ENCODE measurements at regions not wholly inside any gene's neighbourhood (a gene's known extent, or its start where the extent isn't known, plus 50 kb on each side); places are given as distances from the start of the nearest gene placed in this dataset.
"Not testable (repeated sequence)": the region's sequence is repeated elsewhere in the genome, so short reads cannot be mapped to it uniquely, and the experiment has no call there.

DNA sequence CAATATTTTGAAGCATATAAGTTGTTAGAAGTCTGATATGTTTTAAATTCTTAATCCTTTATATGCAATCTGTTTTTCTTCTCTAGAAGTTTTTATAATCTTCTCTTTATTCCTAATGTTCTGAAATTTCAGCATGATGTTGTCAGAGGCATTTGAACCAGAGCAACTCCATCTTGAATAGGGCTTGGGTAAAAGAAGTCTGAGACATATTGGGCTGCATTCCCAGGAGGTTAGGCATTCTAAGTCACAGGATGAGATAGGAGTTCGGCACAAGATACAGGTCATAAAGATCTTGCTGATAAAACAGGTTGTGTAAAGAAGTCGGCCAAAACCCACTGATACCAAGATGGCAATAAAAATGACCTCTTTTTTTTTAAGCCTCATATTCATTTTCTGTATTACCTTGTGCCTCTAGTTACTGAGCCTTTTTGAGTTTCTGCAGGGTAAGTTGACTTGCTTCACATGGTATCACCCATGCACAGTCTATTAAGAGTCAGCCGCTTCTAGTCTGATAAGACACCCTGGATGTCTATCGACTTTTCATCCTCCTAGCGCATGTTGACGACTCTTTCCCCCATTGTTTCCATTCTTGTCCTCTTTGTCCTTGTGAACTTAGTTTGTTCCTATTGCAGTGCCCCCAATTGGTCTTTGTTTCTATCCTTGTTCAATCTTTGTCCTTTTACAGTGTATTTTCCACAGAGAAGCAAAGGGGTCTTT lies 80.8 kb upstream of the RNU6-1 start:
- DNase-seq: no peak

DNA sequence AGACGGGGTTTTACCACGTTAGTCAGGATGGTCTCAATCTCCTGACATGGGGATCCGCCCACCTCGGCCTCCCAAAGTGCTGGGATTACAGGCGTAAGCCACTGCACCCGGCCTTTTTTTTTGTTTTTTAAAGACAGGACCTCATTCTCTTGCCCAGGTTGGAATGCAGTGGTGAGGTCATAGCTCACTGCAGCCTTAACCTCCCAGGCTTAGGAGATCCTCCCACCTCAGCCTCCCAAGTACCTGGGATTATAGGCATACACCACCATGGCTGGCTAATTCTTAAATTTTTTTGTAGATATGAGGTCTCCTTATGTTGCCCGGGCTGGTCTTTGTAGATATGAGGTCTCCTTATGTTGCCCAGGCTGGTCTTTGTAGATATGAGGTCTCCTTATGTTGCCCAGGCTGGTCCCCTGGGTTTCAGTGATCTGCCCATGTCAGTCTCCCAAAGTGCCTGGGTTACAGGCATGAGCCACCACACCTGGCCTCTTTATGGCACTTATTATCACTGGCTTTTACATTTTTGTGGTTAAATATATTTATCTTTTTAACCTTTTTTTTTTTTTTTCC lies 82.3 kb upstream of the RNU6-1 start:
- DNase-seq: no peak

DNA sequence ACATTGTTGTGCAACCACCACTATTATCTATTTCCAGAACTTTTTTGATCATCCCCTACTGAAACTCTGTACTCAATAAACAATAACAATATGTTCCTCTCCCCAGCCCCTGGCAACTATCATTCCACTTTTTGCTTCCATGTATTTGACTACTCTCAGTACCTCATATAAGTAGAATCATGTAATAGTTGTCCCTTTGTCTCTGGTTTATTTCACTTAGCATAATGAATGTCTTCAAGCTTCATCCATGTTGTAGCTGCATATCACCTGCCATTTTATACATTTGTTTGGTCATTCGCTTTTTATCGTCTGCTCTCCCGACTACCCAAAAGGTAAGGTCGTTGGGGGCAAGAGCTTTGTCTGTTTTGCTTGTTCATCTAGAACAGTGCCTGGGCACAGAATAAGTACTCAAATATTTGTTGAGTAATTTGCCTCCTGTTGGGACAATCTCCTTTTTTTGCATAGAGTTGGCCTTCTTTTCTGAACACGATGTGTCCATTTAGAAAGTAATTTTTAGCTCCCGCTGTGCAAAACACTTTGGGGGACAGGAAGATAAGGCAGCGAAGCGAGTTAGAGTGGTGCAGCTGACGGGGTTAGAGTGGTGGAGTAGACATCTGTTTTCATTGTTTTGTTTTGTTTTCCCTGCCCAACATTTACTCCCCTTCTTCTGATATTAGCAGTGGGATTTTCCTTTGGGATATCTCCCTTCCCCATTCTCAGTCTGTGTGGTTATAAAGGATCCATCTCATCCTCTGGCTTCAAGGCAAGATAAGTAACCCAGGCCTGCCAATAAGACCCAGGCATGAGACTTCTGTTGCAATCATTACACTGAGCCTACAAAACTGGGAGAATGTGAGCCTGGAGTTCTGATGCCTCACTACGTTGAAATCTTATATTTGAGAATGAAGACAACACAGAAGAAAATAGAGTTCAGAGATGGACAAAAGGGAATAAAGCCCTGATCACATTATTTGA lies 83.4 kb upstream of the RNU6-1 start:
- DNase-seq: no peak

DNA sequence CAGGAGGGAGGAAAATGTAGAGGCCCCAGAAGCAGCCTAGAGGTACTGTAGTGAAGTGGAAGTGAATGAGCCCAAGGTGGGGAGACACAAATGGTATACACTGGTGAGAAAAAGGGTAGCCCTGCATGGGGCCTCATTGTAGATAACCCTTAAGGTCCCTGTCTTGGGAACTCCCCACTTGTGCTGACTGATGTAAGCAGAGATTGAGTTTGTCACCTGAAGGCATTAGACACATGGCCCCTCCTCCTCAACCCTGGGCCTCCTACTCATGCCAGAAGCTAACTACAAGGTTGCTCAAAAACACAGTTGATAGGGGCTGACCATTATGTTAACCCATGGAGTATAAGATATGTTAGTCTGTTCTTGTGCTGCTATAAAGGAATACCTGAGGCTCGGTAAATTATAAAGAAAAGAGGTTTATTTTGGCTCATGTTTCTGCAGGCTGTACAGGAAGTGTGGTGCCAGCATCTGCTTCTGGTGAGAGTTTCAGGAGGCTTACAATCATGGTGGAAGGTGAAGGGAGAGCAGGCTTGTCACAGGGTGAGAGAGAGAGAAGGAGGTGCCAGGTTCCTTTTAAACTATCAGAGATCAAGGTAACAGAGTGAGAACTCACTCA lies 84.6 kb upstream of the RNU6-1 start:
- DNase-seq: no peak

DNA sequence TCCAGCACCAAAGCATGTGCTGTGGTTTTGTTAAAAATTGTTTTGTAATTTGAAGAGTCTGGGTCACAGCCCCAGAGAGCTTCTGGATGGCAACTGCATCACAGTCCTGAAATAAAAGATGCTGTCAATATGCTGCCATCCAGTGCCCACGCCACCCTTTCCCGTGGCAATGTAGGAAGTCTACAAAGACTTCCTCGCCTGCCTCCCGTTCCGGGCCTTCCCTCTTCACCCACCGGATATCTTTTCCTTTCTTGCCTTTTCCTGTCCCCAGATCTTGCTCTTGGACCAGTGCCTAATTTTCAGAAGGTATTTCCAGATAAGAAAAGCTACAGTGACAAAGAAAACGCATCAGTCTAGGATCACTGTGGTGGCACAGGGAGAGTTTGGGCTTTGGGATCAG lies 85.3 kb upstream of the RNU6-1 start:
- no peak for DNase-seq

DNA sequence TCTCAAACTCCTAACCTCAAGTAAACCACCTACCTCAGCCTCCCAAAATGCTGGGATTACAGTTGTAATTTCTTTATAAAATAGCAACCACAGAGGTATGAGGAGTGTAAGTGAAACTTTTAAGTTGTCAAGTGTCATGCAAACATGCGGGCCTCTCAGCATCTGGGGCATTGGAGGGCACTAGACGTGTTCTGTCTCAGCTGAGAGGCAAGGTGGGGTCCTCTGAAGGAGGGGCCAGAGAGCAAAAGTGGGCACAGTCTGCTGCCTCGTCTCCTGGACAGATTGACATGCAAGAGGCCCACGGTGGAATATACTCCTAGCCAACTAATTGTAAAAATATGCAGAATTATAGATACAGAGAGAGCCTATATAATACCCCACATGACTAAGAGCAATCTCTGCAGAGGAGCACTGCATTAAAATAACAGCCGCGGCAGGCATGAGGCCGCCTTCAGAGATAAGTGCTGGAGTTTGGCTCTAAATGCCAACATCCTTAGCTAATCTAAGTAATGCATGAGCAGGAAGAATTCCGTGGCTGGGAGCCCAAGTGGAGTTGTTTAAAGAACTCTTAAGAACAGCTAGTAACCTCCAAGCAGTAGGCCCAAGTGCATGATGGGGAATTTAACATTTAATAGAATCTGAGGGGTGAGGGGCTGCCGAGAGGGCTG lies 87.8 kb upstream of the RNU6-1 start:
- no peak for DNase-seq

DNA sequence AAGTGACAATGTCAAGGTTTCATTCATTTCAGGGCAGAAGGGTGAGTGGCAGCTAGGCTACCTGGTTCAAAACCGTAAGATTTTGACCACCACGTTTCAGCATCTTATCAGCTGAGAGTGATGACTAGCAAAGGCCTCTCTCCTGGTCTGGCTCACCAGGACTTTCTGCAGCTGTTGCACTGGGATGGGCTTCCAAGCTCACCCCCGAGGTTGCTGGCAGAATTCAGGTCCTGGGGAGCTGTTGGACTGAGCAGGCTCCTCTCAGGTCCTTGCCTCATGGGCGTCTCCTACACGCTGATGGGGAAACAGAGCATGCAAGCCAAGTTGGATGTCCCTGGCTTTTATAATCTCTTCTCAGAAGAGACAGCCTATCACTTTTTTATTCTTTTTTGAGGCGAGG lies 88.8 kb upstream of the RNU6-1 start:
- DNase-seq: no peak

DNA sequence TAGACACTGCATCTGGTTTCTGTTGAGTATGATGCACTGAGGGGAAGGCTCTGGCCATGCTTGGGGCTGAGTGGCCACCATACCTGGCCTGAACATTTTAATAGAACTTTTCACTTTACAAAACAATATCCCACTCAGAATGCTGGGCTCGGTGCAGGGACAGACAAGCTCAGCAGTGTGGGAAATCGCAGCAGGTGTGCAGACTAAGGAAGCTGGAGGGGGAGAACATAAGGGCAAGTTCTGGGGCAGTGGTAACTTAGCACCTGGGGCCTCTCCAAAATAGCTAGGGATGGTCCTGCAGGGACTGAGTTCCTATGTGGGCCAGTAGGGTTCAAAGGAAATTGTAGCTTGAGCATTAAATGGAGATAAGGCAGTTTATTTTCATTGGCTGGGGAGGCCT lies 90.9 kb upstream of the RNU6-1 start:
- no peak for DNase-seq

DNA sequence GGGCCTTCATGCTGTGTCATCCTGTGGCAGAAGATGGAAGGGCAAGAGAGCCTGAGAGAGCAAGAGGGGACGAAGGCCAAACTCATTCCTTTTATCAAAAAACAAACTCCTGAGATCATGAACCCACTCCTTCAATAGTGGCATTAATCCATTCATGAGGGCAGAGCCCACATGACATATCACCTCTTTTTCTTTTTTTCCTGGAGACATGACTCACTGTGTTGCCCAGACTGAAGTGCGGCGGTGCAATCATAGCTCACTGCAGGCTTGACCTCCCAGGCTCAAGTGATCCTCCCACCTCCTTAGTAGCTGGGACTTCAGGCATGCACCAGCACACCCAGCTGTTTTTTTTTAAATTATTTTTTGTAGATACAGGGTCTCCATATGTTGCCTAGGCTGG lies 92.0 kb upstream of the RNU6-1 start:
- no peak for DNase-seq

DNA sequence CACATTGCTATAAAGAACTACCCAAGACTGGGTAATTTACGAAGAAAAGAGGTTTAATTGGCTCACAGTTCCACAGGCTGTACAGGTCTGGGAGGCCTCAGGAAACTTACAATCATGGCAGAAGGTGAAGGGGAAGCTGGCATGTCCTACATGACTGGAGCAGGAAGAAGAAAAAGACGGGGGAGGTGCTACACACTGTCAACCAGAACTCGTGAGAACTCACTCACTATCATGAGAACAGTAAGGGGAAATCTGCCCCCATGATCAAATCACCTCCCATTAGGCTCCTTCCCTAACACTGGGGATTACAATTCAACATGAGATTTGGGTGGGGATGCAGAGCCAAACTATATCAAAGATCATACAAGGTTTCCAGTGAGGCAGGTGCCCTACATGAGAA lies 94.3 kb upstream of the RNU6-1 start:
- DNase-seq: not testable (repeated sequence)

DNA sequence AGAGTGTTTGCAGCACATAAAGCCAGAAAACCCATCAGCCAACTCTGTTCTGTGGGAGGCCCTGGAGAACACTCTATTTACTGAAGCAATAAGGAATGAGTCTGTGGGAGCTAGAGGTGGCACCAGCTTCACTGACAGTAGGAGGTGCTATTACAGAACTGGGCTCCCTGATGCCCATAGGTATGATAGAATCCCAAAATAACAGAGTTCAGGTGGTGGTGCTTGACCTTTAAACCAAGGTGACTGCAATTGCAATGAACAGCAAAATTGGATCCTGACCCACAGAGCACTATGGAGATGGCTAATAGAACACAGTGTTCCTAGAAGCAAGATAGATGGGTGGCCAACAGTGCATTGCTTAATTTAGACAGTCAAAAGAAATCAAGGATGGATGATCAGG lies 95.4 kb upstream of the RNU6-1 start:
- DNase-seq: no peak

DNA sequence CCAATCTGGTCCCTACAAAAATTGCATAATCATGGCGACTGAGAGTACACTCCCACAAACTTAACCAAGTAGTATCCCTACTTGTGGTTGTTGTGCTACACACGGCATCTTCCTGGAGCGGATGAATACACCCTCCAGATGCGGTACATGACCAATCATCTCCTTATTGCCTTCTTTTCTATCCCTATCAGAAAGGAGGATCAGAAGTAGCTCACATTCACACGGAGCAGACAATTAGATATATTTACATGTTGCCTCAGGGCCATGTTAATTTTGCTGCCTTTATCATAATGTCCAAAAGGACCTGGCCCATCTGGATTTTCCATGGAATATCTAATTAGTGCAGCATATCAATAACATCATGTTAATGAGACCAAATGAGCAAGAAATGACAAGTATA lies 96.4 kb upstream of the RNU6-1 start:
- DNase-seq: no peak

DNA sequence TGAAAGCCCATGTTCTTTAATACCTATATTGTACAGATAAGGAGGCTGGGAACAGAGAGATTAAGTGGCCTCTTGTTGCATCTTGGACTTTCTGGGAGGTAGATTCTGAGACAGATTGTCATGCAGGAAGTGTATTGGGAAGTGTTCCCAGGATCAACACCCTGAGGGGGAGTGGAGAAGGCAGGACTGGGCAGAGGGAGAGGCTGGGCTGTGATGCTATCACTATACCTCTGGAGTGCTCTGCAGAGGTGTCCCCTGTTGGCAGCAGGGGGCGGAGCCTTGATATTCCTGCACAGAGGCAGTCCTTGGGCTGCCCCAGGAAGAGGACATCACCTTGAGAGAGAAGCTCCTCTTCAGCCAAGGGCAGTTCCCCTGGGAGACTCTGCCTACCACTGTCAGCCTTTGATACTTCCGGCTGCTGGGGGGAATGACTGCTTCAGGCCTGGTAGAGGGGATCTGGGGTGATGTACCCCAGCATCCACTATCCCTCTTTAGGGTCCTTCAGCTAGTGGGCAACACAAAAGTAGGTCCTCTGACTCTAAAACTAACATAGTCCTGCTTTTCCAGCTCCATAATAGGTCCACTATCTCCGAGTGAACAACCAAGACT lies 97.4 kb upstream of the RNU6-1 start:
- DNase-seq: no peak

DNA sequence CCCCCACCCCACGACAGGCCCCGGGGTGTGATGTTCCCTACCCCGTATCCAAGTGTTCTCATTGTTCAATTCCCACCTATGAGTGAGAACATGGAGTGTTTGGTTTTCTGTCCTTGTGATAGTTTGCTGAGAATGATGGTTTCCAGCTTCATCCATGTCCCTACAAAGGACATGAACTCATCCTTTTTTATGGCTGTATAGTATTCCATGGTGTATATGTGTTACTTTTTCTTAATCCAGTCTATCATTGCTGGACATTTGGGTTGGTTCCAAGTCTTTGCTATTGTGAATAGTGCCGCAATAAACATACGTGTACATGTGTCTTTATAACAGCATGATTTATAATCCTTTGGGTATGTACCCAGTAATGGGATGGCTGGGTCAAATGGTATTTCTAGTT lies 99.3 kb upstream of the RNU6-1 start:
- not testable (repeated sequence) for DNase-seq

DNA sequence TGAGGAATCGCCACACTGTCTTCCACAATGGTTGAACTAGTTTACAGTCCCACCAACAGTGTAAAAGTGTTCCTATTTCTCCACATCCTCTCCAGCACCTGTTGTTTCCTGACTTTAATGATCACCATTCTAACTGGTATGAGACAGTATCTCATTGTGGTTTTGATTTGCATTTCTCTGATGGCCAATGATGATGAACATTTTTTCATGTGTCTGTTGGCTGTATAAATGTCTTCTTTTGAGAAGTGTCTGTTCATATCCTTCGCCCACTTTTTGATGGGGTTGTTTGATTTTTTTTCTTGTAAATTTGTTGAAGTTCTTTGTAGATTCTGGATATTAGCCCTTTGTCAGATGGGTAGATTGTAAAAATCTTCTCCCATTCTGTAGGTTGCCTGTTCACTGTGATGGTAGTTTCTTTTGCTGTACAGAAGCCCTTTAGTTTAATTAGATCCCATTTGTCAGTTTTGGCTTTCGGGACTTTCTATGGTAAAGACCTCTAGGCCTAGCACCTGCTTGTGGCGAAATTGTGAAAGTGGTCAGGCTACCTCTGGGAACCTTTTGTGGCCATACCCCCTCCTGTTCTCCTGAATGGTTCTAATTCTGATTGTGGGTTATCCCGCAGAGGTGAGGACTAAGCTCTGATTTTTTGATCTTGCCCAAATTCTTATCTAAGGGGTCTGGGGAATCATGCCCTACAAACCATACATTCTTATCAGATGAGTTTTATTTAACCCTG lies 99.9 kb upstream of the RNU6-1 start:
- not testable (repeated sequence) for DNase-seq

DNA sequence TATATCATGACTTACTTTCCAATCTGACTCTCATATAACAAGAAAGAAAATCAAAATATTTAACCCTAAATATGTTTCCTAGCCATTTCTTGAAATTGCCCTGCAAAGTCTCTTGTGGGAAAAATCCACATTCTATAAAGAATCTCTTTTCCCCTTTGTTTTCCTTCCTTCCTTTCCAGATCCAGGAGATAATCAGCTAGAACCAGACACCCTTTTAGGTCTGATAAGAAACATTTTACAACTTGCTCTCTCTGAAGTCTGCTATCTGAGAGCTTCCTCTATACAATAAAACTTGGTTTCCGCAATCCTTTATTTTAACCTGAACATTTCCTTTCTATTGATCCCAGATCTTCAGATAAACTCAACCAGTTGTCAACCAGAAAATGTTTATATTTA lies 100.5 kb upstream of the RNU6-1 start:
- DNase-seq: no peak

DNA sequence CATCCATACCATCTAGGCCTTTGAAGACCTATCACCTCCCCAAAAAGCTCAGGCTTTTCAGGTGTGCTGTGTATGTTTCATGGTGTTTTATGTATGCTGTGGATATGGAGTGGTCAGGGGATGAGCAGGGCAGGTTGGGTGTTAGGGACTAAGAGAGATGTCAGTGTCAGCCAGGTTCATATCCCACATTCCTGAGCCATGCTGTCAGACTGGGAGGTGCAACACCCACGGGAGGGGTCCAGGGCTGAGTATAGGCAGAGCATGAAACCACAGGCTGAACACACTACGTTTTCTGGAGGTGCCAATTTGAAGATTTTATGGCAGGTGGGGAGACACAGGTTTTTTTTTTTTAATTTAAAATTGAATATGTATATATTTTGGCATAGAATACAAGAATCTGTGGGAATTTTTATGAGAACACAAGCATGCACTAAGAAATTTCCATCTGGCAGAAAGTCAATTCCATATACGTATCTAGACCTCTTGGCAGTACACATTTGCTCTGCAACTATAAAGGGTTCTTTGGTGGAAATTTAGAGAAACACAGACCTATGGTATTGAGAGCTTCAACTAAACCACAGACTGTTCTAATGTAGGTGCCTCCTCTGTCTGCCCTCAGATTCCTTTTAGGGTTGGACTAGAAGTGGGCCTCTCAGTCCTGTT lies 101.9 kb upstream of the RNU6-1 start:
- DNase-seq: no peak

DNA sequence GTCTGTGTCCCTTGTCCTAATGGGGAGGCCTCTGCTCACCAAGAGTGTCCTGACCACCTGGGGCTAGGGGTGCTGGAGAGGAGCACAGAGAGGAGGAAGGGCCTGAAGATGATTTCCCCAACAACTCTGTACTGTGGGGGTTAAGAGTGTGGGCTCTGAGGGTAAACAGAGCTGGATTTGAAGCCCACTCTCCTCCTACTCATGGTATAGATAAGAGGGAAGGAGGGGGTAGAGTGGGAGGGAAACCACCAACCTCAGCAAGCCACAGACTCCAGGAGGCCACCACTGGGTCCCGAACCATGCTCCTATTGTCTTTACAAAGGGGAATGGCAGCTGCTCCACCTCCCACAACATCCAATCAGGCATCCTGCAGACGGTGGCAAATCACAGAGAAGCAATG lies 103.6 kb upstream of the RNU6-1 start:
- no peak for DNase-seq

DNA sequence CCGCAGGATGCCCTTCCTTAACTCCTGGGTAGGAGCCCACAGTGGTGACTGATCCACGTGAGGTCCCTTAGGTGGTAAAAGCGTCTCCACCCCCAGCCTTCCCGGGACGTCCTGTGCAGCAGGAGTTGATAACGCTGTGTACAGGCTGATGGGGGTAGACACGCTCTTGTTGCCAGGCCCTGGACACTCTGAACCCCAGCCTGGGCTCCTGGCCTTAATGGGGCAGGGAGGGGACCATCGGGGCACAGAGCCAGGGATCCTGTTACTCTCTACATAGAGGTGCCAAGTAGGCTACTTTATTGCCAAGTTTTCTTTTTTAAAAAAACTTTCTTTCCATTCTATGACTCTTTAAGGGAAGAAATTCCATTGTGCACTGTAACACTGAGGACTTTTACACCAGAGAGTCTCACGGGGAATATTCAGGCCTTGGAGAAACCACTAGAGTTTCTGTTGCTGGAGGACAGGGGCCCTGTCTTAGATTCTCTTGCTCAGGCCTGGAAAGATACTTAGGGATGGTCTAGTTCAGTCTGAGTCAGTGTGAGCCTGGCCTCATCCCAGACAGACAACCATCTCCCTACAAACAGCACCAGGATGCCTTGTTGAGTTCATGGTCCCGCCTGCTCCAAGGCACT lies 104.3 kb upstream of the RNU6-1 start:
- no peak for DNase-seq

DNA sequence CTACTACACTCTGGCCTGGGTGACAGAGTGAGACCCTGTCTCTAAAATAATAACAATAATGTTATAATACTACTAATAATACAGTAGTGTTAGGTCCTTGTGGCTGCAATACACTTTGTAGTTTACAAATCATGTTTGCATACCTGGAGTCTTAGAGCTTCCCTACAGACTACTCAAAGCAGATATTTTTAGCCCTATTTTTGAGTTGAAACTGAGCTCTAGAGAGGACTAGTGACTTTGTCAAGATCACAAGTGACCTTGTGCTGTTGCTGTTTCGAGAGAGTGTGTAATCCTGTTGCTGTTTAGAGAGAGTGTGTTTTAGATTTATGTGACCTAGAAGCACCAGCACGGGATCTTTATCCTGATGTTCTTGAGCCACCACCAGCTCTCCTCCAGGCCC lies 105.3 kb upstream of the RNU6-1 start:
- no peak for DNase-seq
